ENCODE measurements at regions not wholly inside any gene's neighbourhood (a gene's known extent, or its start where the extent isn't known, plus 50 kb on each side); places are given as distances from the start of the nearest gene placed in this dataset.

DNA sequence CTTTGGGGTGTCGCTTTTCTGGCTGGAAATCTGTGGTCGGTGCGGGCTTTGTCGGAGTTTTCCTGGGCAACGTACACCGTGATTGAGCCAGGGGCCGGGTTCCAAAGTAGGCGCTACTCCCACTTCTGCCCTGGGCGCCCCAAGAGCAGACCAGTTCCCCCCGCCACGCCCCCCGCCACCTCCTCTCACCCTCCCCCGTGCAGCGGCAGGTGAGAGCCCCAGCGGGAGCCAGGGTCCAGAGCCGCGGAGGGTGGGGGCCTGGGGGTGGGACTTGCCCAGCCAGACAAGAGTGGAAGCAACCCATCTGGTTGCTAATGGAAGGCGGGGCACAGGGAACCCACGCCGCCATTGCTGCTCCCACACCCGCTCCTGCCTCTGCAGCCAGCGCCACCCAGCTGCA is 2195.9 kb downstream of the PCDH9 start:
- DNase-seq (ENCODE audit: low read depth) = no peak

DNA sequence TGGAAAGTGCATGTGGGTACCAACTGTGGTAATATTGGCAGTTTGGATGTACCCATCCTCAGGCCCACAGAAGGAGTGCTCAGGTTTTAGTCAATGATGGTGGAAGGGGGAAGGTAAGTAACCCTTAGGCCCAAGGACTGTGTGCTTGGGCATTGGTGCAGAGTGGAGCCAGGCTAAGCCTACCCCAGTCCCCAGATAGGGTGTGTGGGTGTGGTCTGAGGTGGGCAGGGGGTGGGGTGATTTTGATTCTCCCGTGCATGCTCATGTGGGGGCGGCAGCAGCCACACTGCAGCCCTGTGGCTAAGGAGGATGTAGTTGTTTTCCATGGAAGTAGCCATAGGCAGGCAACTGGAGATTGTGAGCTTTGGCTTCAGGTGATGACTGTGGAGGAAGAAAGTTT is 2197.3 kb downstream of the PCDH9 start:
- no peak for DNase-seq (ENCODE audit: low read depth)

- DNase-seq (ENCODE audit: low read depth) = no peak
Measured at GRCh38 chr13:65028101-65028500, 2202.0 kb downstream of the PCDH9 start.

GRCh38 chr13:65026505-65026904 is 2203.6 kb downstream of the PCDH9 start:
- no peak for DNase-seq (ENCODE audit: low read depth)

DNA sequence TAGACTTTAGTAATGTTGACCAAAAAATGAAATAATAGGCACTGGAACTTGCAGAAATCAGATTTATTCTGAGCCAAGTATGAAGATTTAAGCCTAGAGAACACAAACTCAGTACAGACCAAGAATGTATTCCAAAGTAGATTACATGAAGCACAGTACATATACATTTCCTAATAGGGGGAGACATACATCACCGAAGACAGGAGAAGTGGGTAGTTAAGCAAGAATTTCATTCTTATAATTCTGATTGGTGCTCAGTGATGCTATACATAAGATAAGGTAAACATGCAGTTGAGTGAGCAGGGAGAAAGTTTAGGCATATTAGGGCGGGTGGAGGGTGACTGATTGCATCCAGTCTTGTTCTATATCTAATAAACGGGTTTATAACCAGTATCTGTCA is 2218.8 kb downstream of the PCDH9 start:
- DNase-seq (ENCODE audit: low read depth) = no peak

GRCh38 chr13:64997438-64997837 is 2232.7 kb downstream of the PCDH9 start:
- no peak for DNase-seq (ENCODE audit: low read depth)

DNA sequence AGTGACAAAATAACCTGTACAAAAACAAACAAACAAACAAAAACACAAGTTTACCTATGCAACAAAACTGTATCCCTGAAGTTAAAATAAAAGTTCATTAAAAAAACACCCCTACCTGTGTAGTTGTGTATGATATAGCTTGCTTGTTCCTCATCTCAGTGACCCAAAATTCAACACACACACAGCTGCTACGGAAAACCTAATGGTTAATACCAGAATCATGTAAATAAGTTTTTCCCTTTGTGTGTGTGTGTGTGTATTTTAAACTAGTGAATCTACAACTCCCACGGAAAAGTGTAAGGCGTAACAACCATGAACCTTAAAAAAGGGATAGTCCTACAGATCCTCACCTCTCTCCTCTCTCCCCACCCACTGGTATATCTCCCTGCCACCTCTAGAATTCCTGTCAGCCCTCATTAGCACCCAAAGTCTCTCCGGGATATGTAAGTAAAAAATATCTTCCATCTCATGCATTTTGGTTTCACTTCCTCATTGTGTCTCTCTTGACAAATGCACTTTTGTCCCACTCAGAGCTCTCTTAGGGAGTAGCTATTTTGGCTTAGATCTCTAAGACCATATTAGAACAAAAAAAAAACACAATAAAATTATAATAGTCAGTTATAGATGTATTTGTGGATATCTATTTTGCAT is 2236.5 kb downstream of the PCDH9 start:
- no peak for DNase-seq (ENCODE audit: low read depth)

- no peak for DNase-seq (ENCODE audit: low read depth)
Measured at GRCh38 chr13:64992314-64992713, 2237.8 kb downstream of the PCDH9 start.

DNA sequence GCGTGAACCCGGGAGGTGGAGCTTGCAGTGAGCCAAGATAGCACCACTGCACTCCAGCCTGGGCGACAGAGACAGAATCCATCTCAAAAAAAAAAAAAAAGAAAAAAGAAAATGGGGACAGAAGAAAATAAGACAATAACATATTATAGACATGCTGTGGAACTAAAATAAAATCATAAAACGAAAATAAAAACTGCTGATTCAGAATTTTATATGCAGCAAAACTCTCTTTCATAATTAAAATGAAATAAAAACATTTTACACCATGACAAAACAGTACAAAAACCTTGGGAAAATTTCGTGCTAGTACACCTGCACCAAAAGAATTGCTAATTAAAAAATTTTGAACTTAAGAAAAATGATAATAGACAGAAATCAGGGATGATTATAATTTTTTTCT is 2245.1 kb downstream of the PCDH9 start:
- no peak for DNase-seq (ENCODE audit: low read depth)

DNA sequence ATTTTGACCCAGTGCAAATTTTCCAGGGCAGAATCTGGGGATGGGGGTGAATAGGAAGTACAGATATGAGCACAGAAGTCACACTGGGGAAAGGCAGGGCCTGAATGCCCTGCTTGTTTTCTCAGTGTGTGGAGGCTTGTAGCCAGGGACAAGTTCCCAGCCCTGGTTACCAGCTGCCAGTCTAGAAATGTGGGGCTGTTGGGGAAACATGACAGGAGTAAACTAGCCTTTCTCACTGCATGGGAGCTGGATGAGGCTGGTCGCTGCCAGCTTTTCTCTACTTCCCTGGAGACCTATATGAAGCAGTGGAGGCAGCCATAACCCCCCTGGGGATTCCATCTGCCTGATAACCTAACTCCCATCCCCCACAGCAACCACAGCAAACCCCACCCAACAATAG is 2267.7 kb downstream of the PCDH9 start:
- DNase-seq (ENCODE audit: low read depth) = no peak

DNA sequence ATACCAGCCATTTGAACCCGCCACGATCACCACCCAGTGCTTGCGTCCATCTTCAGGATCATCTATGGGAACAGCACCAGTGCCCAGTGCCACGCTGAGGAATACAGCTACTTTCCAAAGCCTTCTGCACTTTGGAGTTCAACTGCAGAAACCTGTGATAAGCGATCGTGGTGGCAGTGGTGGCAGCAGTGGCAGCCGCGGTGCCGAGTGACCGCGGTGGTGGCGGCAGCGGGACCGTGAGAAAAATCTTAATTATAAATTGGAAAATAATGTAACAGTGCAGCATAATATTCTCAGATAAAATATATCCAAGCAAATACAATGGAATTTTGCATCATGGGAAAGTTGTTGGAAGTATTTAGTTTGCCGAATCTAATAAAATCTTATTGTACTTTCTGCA is 2270.9 kb downstream of the PCDH9 start:
- no peak for DNase-seq (ENCODE audit: low read depth)

DNA sequence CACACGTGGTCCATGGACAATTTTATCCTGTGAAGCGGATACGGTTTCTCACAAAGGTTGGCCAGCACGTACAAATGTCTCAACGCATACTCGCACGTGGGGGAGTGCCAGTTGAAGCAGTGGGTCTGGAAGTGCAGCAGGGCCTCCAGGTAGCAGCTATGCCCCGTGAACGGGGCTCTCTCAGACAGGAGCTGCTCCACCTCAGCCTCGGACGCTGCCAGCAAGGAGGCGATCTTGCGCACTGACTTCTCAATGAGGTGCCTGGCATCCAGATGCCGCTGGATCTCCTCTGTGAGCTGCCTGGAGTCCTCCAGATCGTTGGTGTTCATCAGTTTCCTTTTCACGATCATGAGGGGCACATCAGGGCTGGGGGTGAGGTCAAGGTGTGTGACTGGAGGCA is 2272.0 kb downstream of the PCDH9 start:
- DNase-seq (ENCODE audit: low read depth) = no peak

DNA sequence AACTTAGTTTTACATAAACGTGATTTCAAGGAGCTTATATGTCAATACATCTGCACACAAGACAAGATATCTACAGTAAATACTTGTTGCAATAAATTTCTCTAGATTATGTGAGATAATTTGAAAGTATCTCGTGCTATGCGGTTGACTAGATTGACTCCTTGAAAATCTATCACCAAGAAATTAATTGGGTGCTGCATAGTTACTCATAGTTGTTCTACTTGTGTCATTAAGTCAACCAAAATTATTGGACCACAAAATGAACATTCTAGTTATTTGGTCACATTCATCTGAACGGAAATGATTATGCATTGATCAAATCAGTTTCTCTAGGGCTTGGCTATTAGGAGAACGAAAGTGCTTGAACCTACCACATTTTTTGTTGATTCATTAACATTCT is 2291.5 kb downstream of the PCDH9 start:
- no peak for DNase-seq (ENCODE audit: low read depth)

GRCh38 chr13:64937302-64937701 is 2292.8 kb downstream of the PCDH9 start:
- no peak for DNase-seq (ENCODE audit: low read depth)

GRCh38 chr13:64936879-64937278 is 2293.3 kb downstream of the PCDH9 start:
- no peak for DNase-seq (ENCODE audit: low read depth)

- DNase-seq (ENCODE audit: low read depth) = no peak
Measured at GRCh38 chr13:64935441-64935840, 2294.7 kb downstream of the PCDH9 start.

GRCh38 chr13:64934569-64935362 is 2295.4 kb downstream of the PCDH9 start:
- no peak for DNase-seq (ENCODE audit: low read depth)

DNA sequence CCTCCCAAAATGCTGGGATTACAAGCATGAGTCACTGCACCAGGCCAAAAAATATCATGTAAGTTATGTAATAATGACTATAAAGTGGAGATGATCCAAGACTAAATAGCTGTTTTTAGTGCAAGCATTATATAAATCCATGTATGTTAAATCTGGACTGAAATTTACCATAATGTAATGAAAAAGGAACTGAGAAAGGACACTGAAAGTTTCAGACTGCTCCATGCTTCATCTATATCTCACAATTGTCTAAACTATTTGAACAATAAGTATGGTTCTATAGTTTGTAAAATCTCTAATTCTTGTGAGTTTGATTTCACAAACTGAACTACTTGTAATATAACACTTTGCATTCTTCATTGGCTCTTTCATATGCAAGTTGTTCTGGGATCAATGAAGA is 2299.5 kb downstream of the PCDH9 start:
- no peak for DNase-seq (ENCODE audit: low read depth)

GRCh38 chr13:64928696-64929499 is 2301.2 kb downstream of the PCDH9 start:
- no peak for DNase-seq (ENCODE audit: low read depth)

DNA sequence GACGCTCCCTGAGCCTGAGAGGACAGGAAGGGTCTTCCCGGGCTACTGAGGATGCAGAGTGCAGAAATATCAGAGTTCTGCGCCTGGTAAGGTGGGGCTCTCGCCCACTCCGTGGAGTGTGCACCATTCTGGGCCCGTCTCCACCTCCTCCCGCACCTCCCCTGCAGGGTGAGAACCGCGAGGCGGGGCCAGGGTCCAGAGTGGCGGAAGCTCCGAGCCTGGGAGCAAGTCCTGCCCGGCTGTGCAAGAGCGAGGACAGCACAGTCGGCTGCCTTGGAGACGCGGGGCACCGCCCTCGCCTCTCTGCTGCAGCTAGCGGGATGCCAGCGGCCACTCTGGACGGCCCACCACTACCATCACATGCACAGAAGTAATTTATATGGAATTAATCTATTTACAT is 2304.4 kb downstream of the PCDH9 start:
- no peak for DNase-seq (ENCODE audit: low read depth)

DNA sequence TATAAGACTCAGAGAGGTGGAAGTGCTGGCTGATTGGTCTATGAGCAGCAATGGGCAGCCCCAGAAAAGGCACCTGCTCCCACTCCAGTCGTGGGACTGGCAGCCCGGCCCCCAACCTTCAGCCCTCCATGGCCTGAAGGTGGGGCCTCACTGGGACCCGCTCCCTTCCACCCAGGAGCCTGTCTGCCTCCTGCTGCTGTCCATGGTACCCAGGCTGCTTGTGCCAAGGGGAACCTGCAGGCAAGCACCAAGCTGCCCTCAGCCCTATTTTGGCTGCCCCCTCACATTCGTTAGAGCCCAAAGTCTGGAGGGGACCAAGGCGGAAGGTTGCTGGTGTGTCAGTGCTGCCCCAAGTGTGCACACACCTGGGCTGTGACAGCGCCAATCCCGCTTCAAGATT is 2304.9 kb downstream of the PCDH9 start:
- no peak for DNase-seq (ENCODE audit: low read depth)

- DNase-seq (ENCODE audit: low read depth) = no peak
Measured at GRCh38 chr13:64924401-64924800, 2305.7 kb downstream of the PCDH9 start.

DNA sequence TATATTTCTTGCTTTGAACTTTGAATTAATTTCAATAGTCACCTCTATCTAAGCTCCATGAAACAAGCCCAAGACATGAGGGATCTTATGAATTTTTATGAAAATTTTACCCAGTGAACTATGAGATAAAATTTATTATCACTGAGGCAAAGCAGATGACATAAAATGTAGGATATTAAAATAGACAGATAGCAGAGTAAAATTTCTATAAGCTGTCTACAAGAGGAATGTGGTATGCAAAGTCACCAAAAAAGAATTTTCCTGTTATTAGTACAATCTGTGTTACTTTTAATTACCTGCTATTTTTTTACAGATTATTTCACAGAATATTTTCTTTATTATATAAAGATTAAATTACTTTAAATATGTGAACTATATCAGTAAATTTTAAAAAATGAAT is 2312.6 kb downstream of the PCDH9 start:
- DNase-seq (ENCODE audit: low read depth) = no peak

All from CMK (cell line).